Stimulated activated CD4-positive, alpha-beta T cell treated with anti-CD3 and anti-CD28 coated beads, Interleukin-1b, Interleukin-23, amount 100 ng/mL, for 1 hour (primary cell): ENCODE measurements at regions not wholly inside any gene's neighbourhood (a gene's known extent, or its start where the extent isn't known, plus 50 kb on each side); places are given as distances from the start of the nearest gene placed in this dataset.

Experiments
- DNase-seq, 2 donors: peaks; one replicate each; pipeline ENCODE4 v3.0.0-alpha.2; 2020; ENCODE audit warnings: low read depth in 2 of 2

- DNase-seq, result no peak
Observed at GRCh38 chr19:31664096-31664495, 314.9 kb upstream of the TSHZ3 start.

DNA sequence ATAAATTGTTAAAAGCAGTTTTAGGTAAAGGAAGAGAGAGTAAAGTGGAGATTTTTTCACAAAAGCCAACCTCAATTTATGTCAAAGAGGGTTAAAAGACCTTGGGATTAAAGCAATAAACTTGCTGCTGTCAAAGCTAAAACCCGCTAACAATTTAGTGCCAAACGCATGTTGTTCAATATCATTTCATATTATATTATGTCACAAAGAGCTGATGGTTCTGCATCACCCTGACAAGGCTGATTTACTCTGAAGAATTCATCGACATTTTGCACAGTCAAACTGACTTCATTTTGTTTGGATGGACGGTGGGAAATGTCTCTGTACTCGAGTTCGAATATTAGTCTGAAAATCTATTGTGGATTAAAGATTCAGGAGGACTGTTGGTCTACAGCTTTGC is 315.8 kb upstream of the TSHZ3 start:
- DNase-seq, result no peak

- DNase-seq, result no peak
Observed at GRCh38 chr19:31666126-31666525, 316.9 kb upstream of the TSHZ3 start.

GRCh38 chr19:31667106-31667505 is 317.9 kb upstream of the TSHZ3 start:
- no peak for DNase-seq

- no peak for DNase-seq
Observed at GRCh38 chr19:31668921-31669320, 319.7 kb upstream of the TSHZ3 start.

DNA sequence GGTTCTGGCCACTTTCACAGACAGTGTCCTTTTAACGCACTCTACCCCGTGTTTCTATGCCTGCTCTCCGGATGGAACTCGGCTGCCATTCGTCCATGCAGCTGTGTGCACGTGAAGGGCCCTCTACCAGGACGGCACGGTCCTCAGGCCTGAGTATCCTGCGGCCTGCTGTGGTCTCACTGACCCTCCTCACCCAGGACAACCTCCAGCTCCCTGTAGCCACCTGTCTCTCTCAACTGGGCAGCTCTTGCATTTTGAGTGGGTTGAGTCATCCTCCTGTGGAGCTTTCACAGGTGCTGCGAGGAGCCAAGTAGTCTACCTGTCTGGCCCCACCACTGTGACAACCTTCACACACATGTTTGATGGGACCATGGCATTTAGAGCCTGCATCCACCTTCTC is 321.7 kb upstream of the TSHZ3 start:
- no peak for DNase-seq

GRCh38 chr19:31671411-31672035 is 322.3 kb upstream of the TSHZ3 start:
- DNase-seq, result no peak

GRCh38 chr19:31674503-31675192 is 325.4 kb upstream of the TSHZ3 start:
- no peak for DNase-seq

DNA sequence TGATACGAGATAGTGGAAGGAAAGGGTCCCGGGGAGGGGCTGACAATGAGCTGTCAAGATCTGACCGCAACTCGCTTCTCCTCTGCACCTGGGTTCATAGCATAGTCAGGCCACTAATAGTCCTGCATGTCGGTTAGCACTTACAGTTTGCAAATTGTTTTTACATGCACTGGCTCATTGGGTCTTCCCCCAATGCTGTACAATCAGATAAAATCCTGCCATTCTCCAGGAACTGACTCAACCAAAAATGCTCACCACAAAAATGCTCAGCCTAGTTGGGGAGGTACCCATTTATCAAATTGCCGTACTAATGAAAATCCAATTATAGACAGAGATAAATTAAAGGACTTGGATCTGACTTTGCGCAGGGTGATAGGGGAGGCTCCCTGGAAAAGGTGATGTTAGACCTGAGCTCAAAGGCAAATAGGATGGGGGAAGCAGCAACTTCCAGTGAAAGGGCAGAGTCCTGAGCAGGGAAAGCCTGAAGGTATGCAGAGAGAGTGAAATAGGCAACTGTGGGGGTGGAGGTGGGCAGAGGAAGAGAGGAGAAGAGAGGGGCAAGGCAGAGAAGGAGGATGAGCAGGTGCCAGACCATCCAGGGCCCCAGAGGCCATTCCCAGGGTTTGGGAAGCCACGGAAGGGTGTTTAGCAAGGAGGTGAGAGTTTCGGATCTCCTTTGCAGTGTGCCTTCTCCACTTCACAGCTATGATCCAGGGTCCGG is 326.1 kb upstream of the TSHZ3 start:
- no peak for DNase-seq

- no peak for DNase-seq
Observed at GRCh38 chr19:31676271-31677004, 327.2 kb upstream of the TSHZ3 start.

DNA sequence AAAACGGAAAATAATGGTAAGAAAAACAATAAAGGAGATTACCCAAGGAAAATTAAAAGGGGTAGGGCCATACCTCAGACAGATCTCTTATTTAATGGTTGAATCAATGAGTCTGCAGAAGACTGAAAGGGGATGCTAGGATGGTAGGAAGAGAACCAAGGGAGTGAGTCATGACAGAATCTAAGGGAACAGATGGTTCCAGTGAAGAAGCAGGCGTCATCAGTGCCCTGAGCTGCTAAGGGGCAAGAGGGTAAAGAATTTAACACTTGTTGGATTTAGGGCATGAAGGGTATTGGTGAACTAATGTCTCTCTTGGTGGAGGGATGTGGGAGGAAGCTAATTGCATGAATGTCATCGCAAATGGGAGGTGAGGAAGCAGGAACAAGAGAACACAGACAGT is 329.2 kb upstream of the TSHZ3 start:
- no peak for DNase-seq

DNA sequence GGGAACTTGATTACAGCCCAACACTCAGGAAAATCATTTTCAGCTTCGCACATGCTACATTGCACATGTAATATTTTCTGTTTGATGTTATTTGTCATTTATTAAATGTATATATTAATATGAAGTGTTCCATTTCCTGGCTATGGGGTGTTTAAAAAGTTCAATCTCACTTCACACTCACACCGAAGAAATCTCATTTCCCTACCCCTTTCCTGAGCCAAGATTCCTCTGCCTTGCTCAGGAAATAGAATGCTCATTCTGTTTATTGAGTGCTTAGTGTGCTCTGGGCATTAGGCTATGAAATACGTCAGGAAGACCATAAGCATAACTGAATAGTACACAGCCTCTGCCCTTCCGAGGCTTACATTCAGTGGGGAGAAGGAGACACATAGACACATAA is 331.9 kb upstream of the TSHZ3 start:
- no peak for DNase-seq

DNA sequence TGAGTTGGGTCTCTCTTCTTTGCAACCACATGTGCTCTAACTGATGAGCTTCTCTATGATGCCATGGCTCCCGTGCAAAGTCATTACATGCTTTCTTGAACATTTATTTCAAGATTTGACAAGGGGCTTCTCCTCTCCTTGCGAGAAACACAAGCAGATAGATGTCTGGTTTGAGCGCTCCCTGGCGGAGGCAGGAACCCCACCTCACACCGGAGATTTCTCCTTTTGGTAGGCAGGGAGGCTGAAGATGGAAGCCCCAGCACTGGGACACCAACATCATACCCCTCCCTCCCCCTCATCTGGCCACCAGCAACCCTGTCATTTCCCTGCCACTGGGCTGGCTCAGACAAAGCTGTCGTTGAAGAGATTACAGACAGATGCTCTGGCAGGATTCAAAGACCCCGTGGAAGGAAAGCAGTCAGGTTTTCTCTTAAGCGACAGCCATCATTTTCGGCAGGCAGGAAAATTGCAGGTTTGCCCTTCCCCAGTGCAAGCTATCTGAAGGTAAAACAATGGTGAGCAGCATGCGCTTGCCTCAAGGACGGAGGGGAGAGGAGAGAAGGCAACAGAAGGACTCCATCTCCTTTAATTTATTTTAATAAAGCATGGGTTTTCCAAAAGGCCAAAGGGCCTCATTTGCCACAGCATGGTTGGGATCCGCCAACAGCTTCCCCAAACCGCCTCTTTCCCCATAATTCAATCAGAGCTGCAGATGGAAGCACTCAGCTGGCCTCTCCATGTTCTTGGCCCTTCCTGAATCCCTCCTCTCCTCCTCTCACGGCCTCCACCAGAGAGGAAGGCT is 344.1 kb upstream of the TSHZ3 start:
- no peak for DNase-seq

GRCh38 chr19:31693933-31694269 is 344.7 kb upstream of the TSHZ3 start:
- no peak for DNase-seq

DNA sequence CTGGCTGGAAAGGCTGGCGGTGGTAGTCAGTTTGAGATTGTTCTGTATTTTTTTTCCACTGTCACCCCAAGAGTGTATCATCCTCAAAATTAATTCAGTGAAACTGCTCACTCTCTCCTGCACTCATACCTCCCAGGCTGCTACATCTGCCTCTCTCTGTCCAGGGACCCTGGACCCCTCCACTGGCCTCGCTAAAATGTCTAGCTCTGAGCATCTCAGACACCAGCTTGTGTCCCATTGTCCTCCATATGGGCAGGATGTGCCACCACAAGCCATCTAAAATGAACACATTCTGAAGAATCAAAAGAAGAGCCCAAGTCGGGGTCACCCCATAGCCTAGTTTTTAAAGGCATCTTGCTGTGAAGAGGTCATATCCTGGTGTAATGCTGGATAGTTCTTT is 345.5 kb upstream of the TSHZ3 start:
- DNase-seq, result no peak

- DNase-seq, result no peak
Observed at GRCh38 chr19:31699421-31699820, 350.2 kb upstream of the TSHZ3 start.

DNA sequence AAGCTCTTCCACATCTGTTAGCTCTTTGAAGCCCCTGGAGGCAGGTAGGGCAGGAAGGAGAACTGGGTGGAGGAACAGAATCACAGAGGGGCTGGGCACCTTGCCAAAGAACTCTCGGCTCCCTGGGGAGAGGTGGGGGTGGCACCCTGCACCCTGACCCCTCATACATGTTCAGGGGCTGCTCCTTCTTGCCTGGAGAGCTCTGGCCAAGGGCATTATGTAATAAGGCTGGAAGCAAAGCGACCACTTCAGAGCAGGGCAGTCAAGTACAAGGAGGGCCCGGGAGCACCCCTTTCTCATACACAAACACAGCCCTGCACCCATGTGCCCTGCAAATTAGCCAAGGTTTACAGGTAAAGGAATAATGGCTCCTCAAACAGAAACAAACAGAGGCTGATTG is 351.9 kb upstream of the TSHZ3 start:
- DNase-seq, result no peak

DNA sequence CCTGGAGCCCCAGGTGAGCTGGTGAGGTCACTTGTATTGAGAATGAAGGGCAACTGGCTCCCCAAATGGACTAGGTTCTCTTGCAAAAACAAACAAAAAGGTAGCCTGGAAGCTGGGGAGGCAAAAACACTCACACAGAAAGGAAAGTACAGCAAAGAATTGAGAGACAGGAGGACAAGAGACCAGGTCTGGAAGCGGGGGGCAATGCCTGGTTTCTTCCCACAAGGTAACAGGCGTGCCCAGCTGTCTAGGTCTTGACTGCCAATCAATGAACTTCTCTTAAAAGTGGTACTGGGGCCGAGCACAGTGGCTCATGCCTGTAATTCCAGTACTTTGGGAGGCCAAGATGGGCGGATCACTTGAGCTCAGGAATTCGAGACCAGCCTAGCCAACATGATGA is 356.4 kb upstream of the TSHZ3 start:
- DNase-seq, result no peak

GRCh38 chr19:31706131-31706530 is 356.9 kb upstream of the TSHZ3 start:
- no peak for DNase-seq

GRCh38 chr19:31706691-31707620 is 357.7 kb upstream of the TSHZ3 start:
- no peak for DNase-seq

DNA sequence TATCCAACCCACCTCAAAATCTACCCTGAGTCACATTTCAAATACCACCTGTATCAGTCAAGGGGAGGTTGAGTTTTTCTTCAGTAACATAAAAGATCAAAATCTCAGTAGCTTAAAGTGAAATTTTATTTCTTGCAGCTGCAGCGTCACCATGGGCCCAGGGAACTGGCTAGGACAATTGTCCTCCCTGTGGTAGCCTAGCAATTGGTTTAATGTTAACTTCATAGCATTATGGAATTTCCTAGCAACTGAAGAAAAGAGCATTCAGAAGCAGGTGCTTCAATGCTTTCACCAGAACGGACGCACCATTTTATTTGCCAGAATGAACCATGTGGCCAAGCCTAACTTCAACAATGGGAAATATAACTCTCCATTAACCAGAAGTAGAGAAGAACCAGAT is 359.3 kb upstream of the TSHZ3 start:
- DNase-seq, result no peak
